ENCODE measurements at regions not wholly inside any gene's neighbourhood (a gene's known extent, or its start where the extent isn't known, plus 50 kb on each side); places are given as distances from the start of the nearest gene placed in this dataset.

- TF ChIP-seq ZFP30 (CRISPR knock-in tag; IDR thresholded peaks at IDR 0.05) (no peak), TOX (CRISPR knock-in tag; IDR thresholded peaks at IDR 0.05; ENCODE audit: borderline replicate concordance) (no peak), ZNF565 (CRISPR knock-in tag; conservative IDR thresholded peaks at IDR 0.05; ENCODE audit: low read depth) (no peak), ESRRG (CRISPR knock-in tag; IDR thresholded peaks at IDR 0.05) (no peak), ZFP3 (CRISPR knock-in tag; IDR thresholded peaks at IDR 0.05) (no peak), TCF4 (CRISPR knock-in tag; IDR thresholded peaks at IDR 0.05; ENCODE audit: borderline replicate concordance) (no peak), GLIS3 (CRISPR knock-in tag; IDR thresholded peaks at IDR 0.05) (no peak), PATZ1 (CRISPR knock-in tag; IDR thresholded peaks at IDR 0.05; ENCODE audit: borderline replicate concordance) (no peak), ZC3H10 (CRISPR knock-in tag; IDR thresholded peaks at IDR 0.05) (no peak), RARB (CRISPR knock-in tag; IDR thresholded peaks at IDR 0.05) (no peak), SNAI2 (CRISPR knock-in tag; IDR thresholded peaks at IDR 0.05) (no peak), CREB5 (CRISPR knock-in tag; IDR thresholded peaks at IDR 0.05; ENCODE audit: low read depth) (no peak), CSDC2 (CRISPR knock-in tag; IDR thresholded peaks at IDR 0.05) (no peak), PPARA (CRISPR knock-in tag; IDR thresholded peaks at IDR 0.05; ENCODE audit: borderline replicate concordance) (no peak), ZNF8 (CRISPR knock-in tag; IDR thresholded peaks at IDR 0.05) (no peak), CSRNP3 (CRISPR knock-in tag; IDR thresholded peaks at IDR 0.05) (no peak), OSR1 (CRISPR knock-in tag; IDR thresholded peaks at IDR 0.05) (no peak), BACH2 (CRISPR knock-in tag; IDR thresholded peaks at IDR 0.05; ENCODE audit: borderline replicate concordance) (no peak), ARNTL (CRISPR knock-in tag; IDR thresholded peaks at IDR 0.05; ENCODE audit: borderline replicate concordance, low read depth) (no peak)
- no peak for ATAC-seq
These were observed 206.5 kb downstream of the ABCC12 start for GRCh38 chr16:47949276-47949675.

GRCh38 chr16:47947723-47948122, 208.1 kb downstream of the ABCC12 start:
- ATAC-seq = no peak
- TF ChIP-seq ZNF565 (CRISPR knock-in tag; conservative IDR thresholded peaks at IDR 0.05; ENCODE audit: low read depth) = no peak
- no peak for TF ChIP-seq ZNF70 (CRISPR knock-in tag; IDR thresholded peaks at IDR 0.05)
- no peak for TF ChIP-seq TSHZ2 (CRISPR knock-in tag; IDR thresholded peaks at IDR 0.05)
- TF ChIP-seq GLIS3 (CRISPR knock-in tag; IDR thresholded peaks at IDR 0.05) = no peak
- TF ChIP-seq ZFP30 (CRISPR knock-in tag; IDR thresholded peaks at IDR 0.05) = no peak
- TF ChIP-seq TCF4 (CRISPR knock-in tag; IDR thresholded peaks at IDR 0.05; ENCODE audit: borderline replicate concordance) = no peak
- TF ChIP-seq ZNF8 (CRISPR knock-in tag; IDR thresholded peaks at IDR 0.05) = no peak
- TF ChIP-seq CSRNP3 (CRISPR knock-in tag; IDR thresholded peaks at IDR 0.05) = no peak
- no peak for TF ChIP-seq PPARA (CRISPR knock-in tag; IDR thresholded peaks at IDR 0.05; ENCODE audit: borderline replicate concordance)
- TF ChIP-seq PATZ1 (CRISPR knock-in tag; IDR thresholded peaks at IDR 0.05; ENCODE audit: borderline replicate concordance) = no peak
- no peak for TF ChIP-seq TOX (CRISPR knock-in tag; IDR thresholded peaks at IDR 0.05; ENCODE audit: borderline replicate concordance)
- no peak for TF ChIP-seq SNAI2 (CRISPR knock-in tag; IDR thresholded peaks at IDR 0.05)
- TF ChIP-seq RARB (CRISPR knock-in tag; IDR thresholded peaks at IDR 0.05) = no peak
- no peak for TF ChIP-seq POU6F1 (CRISPR knock-in tag; IDR thresholded peaks at IDR 0.05; ENCODE audit: borderline replicate concordance, low read depth)
- TF ChIP-seq BACH2 (CRISPR knock-in tag; IDR thresholded peaks at IDR 0.05; ENCODE audit: borderline replicate concordance) = no peak
- no peak for TF ChIP-seq CSDC2 (CRISPR knock-in tag; IDR thresholded peaks at IDR 0.05)
- no peak for TF ChIP-seq CREB5 (CRISPR knock-in tag; IDR thresholded peaks at IDR 0.05; ENCODE audit: low read depth)
- no peak for TF ChIP-seq ZC3H10 (CRISPR knock-in tag; IDR thresholded peaks at IDR 0.05)
- TF ChIP-seq ZFP3 (CRISPR knock-in tag; IDR thresholded peaks at IDR 0.05) = no peak
- TF ChIP-seq OSR1 (CRISPR knock-in tag; IDR thresholded peaks at IDR 0.05) = no peak

Data from SK-N-SH treated with all-trans-retinoic acid at 6 μM for 48 hours (cell line).